Fibroblast of skin of left biceps (primary cell): ENCODE measurements at regions not wholly inside any gene's neighbourhood (a gene's known extent, or its start where the extent isn't known, plus 50 kb on each side); places are given as distances from the start of the nearest gene placed in this dataset.

Experiments used
- DNase-seq, 2 experiments: peaks; one replicate each; pipeline ENCODE4 v3.0.0-alpha.2; 2013; ENCODE audit warnings: low read depth in 2 of 2

- DNase-seq: no peak
These were observed 92.4 kb upstream of the DNAJC19 start for GRCh38 chr3:181081930-181082329.

GRCh38 chr3:181076558-181076957 is 87.0 kb upstream of the DNAJC19 start:
- DNase-seq: no peak

- no peak for DNase-seq
These were observed 85.6 kb upstream of the DNAJC19 start for GRCh38 chr3:181075098-181075497.

DNA sequence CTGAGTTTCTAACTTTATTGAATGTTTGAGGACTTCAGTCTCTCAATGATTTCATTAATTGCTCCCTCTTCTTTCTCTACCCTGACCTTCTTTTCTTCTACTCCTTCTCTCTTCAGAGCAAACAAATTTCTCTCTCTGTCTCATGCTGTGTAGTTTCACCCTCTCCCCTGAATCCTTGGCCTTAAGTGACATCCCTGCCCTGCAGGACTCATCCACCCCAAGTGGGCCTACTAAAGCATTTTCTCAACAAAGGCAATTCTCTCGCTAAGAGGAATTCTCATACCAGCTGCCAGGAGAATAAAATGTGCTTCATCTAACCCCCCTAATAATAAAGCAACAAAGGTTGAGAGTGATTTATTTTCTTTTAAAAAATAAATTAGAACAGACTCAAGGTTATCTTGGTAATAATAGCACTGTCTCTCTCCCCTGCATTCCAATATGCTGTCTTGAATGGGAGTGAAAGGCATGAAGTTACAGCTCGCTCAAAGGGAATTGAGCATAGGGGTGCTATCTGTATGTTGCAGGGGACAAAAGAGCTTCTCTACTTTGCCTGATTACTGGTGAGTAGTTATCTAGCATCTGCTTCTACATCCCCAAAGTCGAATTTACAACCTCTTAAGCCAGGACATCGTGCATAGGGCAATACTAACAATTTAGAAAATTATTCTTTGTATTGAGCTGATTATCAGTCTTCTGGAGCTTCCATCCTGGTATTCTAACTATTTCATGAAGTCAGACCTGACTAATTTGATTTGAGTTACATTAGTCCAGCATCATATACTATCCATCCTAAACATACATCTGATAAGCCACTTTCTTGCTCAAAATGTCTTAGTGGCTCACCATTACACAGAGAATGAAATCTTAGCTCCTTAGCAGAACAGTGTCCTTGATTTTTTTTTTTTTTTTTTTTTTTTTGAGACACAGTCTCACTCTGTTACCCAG is 76.9 kb upstream of the DNAJC19 start:
- DNase-seq: no peak

DNA sequence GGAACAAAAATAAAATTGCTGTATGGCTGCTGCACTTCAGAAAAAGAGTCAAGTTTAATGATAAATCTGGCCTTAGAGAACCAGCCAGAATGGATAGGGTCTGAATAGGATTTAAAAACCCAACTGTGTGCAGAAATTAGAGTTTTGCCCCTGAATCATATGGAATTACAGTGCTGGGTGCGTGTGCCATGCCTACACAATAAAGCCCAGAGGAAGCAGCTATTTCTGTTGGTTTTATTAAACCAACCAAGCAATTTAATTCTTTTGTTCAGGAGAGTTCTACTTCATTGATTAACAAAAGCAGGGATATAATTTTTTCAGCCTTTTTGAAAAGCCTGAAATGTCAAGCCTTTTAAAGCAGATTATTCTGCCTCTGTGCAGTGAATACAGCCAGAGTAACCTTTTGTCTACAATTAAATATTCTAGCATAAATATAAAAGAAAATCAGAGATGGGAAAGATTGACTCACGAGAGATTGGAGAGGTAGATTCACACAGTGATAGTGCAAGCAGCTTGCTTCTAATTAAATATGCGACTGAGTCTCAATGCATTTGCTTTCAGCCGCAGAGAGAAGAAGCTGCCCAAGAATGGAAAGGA is 66.7 kb upstream of the DNAJC19 start:
- DNase-seq: no peak

DNA sequence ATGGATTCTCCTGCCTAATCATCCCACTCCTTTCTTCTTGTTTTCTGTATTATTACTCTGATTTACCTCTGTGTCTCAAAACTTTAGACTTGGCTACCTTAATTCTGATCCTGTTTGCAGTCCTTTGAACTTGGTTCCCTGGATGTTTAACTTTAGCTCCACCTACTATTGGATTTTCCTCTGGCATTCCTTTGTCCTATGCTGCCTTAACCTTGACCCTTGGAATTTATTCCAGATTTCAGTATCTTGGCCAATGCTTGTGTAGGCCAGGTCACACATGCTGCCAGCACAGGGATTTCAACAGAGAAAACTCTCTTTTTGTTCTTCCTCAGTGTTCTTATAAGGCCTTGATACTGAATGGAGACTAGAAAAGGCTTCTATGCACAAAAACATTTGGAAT is 65.0 kb upstream of the DNAJC19 start:
- no peak for DNase-seq

DNA sequence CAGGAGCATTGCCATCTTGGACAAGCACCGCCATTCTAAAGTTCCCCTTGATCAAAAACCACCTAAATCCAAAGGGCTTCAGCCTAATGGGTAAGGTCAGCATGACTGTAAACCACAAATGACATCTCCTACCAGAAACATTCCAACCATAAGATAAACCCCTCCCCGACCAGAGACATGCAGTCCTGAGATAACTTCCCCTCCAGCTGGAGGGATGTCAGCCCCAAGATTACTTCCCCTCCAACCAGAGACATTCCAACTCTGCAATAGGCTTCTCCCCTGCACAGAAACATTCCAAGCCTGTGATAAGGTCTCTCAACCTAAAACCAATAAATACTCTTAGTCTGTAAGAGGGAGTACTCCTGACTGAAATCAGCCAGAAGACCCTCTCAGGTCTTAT is 62.7 kb upstream of the DNAJC19 start:
- no peak for DNase-seq

- no peak for DNase-seq
These were observed 61.2 kb upstream of the DNAJC19 start for GRCh38 chr3:181050738-181051137.

GRCh38 chr3:181040030-181040429 is 50.5 kb upstream of the DNAJC19 start:
- DNase-seq: no peak
